ENCODE measurements at regions not wholly inside any gene's neighbourhood (a gene's known extent, or its start where the extent isn't known, plus 50 kb on each side); places are given as distances from the start of the nearest gene placed in this dataset.
"Not testable (repeated sequence)": the region's sequence is repeated elsewhere in the genome, so short reads cannot be mapped to it uniquely, and the experiment has no call there.

DNA sequence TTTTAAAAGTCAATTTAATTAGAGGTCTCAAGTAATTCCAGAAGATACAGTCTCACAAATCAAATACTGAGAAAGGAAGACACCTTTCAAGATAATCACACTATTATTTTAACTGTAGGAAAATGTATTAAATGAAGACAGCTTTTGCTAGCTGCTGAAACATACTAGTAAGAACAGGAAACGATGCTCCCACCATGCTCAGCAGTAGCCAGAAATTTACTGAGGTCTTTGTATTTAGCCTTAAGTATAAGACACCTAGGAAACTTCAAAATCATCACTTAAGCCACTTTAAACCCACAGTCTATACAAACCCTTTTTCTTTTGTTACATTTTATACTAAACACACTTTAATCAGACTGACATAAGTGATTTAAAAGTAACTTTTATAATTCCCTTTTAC, 72.7 kb upstream of the NPIPB12 start:
- H3K9ac ChIP-seq (ENCODE audit: low read length); H3K9me3 ChIP-seq (ENCODE audit: control extremely low read depth in 1 of 3, control insufficient read depth in 2 of 3, insufficient read depth in 1 of 3, low read length in 2 of 3); ATAC-seq (ENCODE audit: low read depth); H4K20me1 ChIP-seq (ENCODE audit: control insufficient read depth, insufficient read depth, low read length, poor library complexity, severe bottlenecking); H3K4me3 ChIP-seq (ENCODE audit: control extremely low read depth in 1 of 5, extremely low read depth in 1 of 5, insufficient read depth in 1 of 5, low read depth in 2 of 5, low read length in 4 of 5); H3K4me2 ChIP-seq (replicated peaks; ENCODE audit: low read depth, low read length, poor library complexity, severe bottlenecking); H3K27ac ChIP-seq (ENCODE audit: low read length in 2 of 2); intact Hi-C loops (cut with micrococcal nuclease); CTCF ChIA-PET; H3K4me1 ChIP-seq (ENCODE audit: control insufficient read depth in 2 of 2, insufficient read depth in 2 of 2, low read length in 2 of 2); H3K27me3 Mint-ChIP-seq; H3K27ac Mint-ChIP-seq; H3K4me3 Mint-ChIP-seq; H3K27me3 ChIP-seq (replicated peaks in 1 of 4; ENCODE audit: control extremely low read depth in 1 of 4, control insufficient read depth in 3 of 4, insufficient read depth in 4 of 4, low read length in 3 of 4); H3K36me3 ChIP-seq (replicated peaks in 1 of 2; ENCODE audit: control extremely low read depth in 1 of 2, control insufficient read depth in 1 of 2, extremely low read depth in 1 of 2, insufficient read depth in 2 of 2, low read length in 1 of 2); DNase-seq; H2AFZ ChIP-seq (ENCODE audit: insufficient read depth, low read depth, low read length, poor library complexity, severe bottlenecking); H3K9me3 Mint-ChIP-seq (ENCODE audit: insufficient read depth); POLR2A ChIA-PET: not testable (repeated sequence)
- peaks cover 13% of the 10 kb centered on the region for H3K4me1 Mint-ChIP-seq
- H3K79me2 ChIP-seq (ENCODE audit: control insufficient read depth, insufficient read depth, low read length): peaks cover 53% of the 10 kb centered on the region
- no CpG with 5 or more reads among the region's 1 CpG for WGBS (ENCODE audit: insufficient coverage)

DNA sequence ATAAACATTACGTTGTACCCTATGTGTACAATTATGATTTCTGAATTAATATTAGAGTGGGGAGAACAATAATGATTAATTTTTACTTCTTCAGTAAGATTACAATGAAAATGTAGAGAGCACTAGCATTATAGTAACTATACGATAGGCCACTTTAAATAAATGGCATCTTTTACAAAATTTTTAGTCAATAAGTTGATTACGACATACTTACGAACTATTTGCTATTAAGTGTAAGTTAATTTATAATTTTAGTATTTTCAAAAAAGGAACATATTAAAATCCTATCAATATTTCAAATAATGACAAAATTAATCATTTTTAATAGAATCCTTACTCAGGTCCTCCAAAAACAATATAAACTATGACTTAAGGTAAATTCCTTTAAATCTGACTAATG, 75.6 kb upstream of the NPIPB12 start:
- H3K9ac ChIP-seq (ENCODE audit: low read length); H3K4me3 Mint-ChIP-seq; H3K4me1 ChIP-seq (ENCODE audit: control insufficient read depth in 2 of 2, insufficient read depth in 2 of 2, low read length in 2 of 2); intact Hi-C loops (cut with micrococcal nuclease); CTCF ChIA-PET; H3K27ac Mint-ChIP-seq; H3K9me3 Mint-ChIP-seq (ENCODE audit: insufficient read depth); ATAC-seq (ENCODE audit: low read depth); H3K4me3 ChIP-seq (ENCODE audit: control extremely low read depth in 1 of 5, extremely low read depth in 1 of 5, insufficient read depth in 1 of 5, low read depth in 2 of 5, low read length in 4 of 5); DNase-seq; H3K4me2 ChIP-seq (replicated peaks; ENCODE audit: low read depth, low read length, poor library complexity, severe bottlenecking); H2AFZ ChIP-seq (ENCODE audit: insufficient read depth, low read depth, low read length, poor library complexity, severe bottlenecking); H3K27me3 ChIP-seq (replicated peaks in 1 of 4; ENCODE audit: control extremely low read depth in 1 of 4, control insufficient read depth in 3 of 4, insufficient read depth in 4 of 4, low read length in 3 of 4); H3K9me3 ChIP-seq (ENCODE audit: control extremely low read depth in 1 of 3, control insufficient read depth in 2 of 3, insufficient read depth in 1 of 3, low read length in 2 of 3); H3K27ac ChIP-seq (ENCODE audit: low read length in 2 of 2); POLR2A ChIA-PET; H3K36me3 ChIP-seq (replicated peaks in 1 of 2; ENCODE audit: control extremely low read depth in 1 of 2, control insufficient read depth in 1 of 2, extremely low read depth in 1 of 2, insufficient read depth in 2 of 2, low read length in 1 of 2); H3K27me3 Mint-ChIP-seq: not testable (repeated sequence)
- no CpG with 5 or more reads among the region's 4 CpGs for whole genome bisulfite sequencing (ENCODE audit: insufficient coverage)
- peaks cover 50% of the 10 kb centered on the region for H3K79me2 ChIP-seq (ENCODE audit: control insufficient read depth, insufficient read depth, low read length)
- peaks cover 14% of the 10 kb centered on the region for H4K20me1 ChIP-seq (ENCODE audit: control insufficient read depth, insufficient read depth, low read length, poor library complexity, severe bottlenecking)
- H3K4me1 Mint-ChIP-seq: peaks cover 25% of the 10 kb centered on the region

DNA sequence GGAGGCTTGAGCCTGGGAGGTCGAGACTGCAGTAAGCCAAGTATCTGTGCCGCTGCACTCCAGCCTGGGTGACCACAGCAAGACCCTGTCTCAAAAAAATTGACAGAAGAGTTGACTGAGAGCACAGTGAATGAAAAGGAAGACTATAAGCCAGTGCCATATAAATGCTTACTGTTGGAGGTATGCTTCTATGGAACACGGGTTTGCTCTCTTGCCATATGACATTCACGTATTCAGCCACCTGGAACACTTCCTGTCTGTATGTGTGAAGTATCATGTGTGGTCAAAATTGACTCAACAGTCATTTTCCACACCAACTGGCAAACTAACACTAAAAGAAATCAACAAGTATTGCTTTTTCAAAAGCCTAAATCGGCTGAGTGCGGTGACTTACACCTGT, 71.1 kb upstream of the SPN start:
- H3K4me3 Mint-ChIP-seq: peak overlapping the region; percentile 68
- CTCF ChIA-PET: not testable (repeated sequence)

DNA sequence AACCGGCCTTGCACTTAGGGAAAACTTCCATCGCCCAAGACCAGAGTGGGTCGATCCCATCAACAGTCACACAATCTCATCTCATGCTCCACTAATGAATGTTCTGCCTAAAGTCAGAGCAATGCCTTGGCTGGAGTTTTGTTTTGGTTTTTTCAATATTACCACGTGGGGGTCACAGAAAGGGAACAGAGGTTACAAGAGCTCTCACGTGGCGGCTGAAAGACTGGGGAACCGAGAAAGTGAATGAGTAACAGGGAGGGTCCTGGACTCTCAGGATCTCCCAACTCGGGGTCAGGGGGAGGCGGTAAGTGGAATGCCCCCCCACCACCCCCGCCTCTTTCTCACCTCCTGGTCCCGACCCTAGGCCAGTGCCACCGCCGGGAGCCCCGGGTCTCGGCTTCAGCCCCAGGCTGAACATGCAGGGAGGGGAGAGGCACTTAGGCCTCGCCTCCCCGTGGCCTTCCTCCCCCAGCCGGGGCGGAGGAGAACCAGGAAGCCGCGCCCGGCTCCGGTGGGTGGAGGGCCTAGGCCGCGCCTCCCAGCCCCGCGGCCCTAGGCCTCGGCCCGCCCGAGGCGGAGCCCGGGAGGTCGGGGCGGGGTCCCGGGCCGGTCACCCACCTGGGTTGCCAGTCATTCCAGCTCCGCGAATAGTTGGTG, 68.7 kb upstream of the SPN start:
- H3K27me3 Mint-ChIP-seq; H3K9me3 Mint-ChIP-seq (ENCODE audit: insufficient read depth); H3K9me3 ChIP-seq (ENCODE audit: control extremely low read depth in 1 of 3, control insufficient read depth in 2 of 3, insufficient read depth in 1 of 3, low read length in 2 of 3); H3K27me3 ChIP-seq (replicated peaks in 1 of 4; ENCODE audit: control extremely low read depth in 1 of 4, control insufficient read depth in 3 of 4, insufficient read depth in 4 of 4, low read length in 3 of 4); H4K20me1 ChIP-seq (ENCODE audit: control insufficient read depth, insufficient read depth, low read length, poor library complexity, severe bottlenecking); H2AFZ ChIP-seq (ENCODE audit: insufficient read depth, low read depth, low read length, poor library complexity, severe bottlenecking); H3K36me3 ChIP-seq (replicated peaks in 1 of 2; ENCODE audit: control extremely low read depth in 1 of 2, control insufficient read depth in 1 of 2, extremely low read depth in 1 of 2, insufficient read depth in 2 of 2, low read length in 1 of 2); CTCF ChIA-PET: not testable (repeated sequence)
- H3K4me3 ChIP-seq (ENCODE audit: control extremely low read depth in 1 of 5, extremely low read depth in 1 of 5, insufficient read depth in 1 of 5, low read depth in 2 of 5, low read length in 4 of 5): peak overlapping the region in 4 of 5 experiments; percentile 65 to 75 (median 69)
- peak overlapping the region; percentile 82 to 84 for H3K27ac ChIP-seq (ENCODE audit: low read length in 2 of 2)
- Mint-ChIP-seq H3K27ac (peak overlapping the region; percentile 93), H3K4me3 (peak overlapping the region; percentile 88), H3K4me1 (peaks cover 26% of the 10 kb centered on the region)
- intact Hi-C loops (cut with micrococcal nuclease): loop anchor here (2.0 to 10.0 kb wide), 3 partner anchors 18 to 330 kb away; partner anchors contain the start of genes KCTD13, PAGR1 and PRRT2
- H3K4me1 ChIP-seq (ENCODE audit: control insufficient read depth in 2 of 2, insufficient read depth in 2 of 2, low read length in 2 of 2): peaks cover 0 to 20% of the 10 kb centered on the region in 2 donors
- peak overlapping the region; percentile 75 for H3K4me2 ChIP-seq (replicated peaks; ENCODE audit: low read depth, low read length, poor library complexity, severe bottlenecking)
- H3K79me2 ChIP-seq (ENCODE audit: control insufficient read depth, insufficient read depth, low read length): peaks cover 34% of the 10 kb centered on the region
- peak overlapping the region; percentile 70 for H3K9ac ChIP-seq (ENCODE audit: low read length)
- ATAC-seq (ENCODE audit: low read depth): peak; percentile 60
- peak; percentile 82 for DNase-seq
- WGBS (ENCODE audit: insufficient coverage): 0% methylated on average over 1 of the region's 38 CpGs
- POLR2A ChIA-PET: interaction anchor here (0.7 kb wide), 1 partner anchor 512 kb away, joined by 8 read pairs; no protein-coding TSS in a partner anchor

More for the DNA sequence above, 71.1 kb upstream of the SPN start:
- peak overlapping the region; percentile 82 for H3K27ac Mint-ChIP-seq
- H4K20me1 ChIP-seq (ENCODE audit: control insufficient read depth, insufficient read depth, low read length, poor library complexity, severe bottlenecking); H3K9ac ChIP-seq (ENCODE audit: low read length); H2AFZ ChIP-seq (ENCODE audit: insufficient read depth, low read depth, low read length, poor library complexity, severe bottlenecking); DNase-seq; H3K9me3 Mint-ChIP-seq (ENCODE audit: insufficient read depth); ATAC-seq (ENCODE audit: low read depth); H3K36me3 ChIP-seq (replicated peaks in 1 of 2; ENCODE audit: control extremely low read depth in 1 of 2, control insufficient read depth in 1 of 2, extremely low read depth in 1 of 2, insufficient read depth in 2 of 2, low read length in 1 of 2); POLR2A ChIA-PET; H3K9me3 ChIP-seq (ENCODE audit: control extremely low read depth in 1 of 3, control insufficient read depth in 2 of 3, insufficient read depth in 1 of 3, low read length in 2 of 3); H3K27me3 Mint-ChIP-seq; H3K4me3 ChIP-seq (ENCODE audit: control extremely low read depth in 1 of 5, extremely low read depth in 1 of 5, insufficient read depth in 1 of 5, low read depth in 2 of 5, low read length in 4 of 5); H3K27me3 ChIP-seq (replicated peaks in 1 of 4; ENCODE audit: control extremely low read depth in 1 of 4, control insufficient read depth in 3 of 4, insufficient read depth in 4 of 4, low read length in 3 of 4): not testable (repeated sequence)
- H3K4me1 Mint-ChIP-seq: peaks cover 30% of the 10 kb centered on the region
- Histone ChIP-seq H3K4me2 (replicated peaks; ENCODE audit: low read depth, low read length, poor library complexity, severe bottlenecking) (peak overlapping the region; percentile 28), H3K79me2 (ENCODE audit: control insufficient read depth, insufficient read depth, low read length) (peaks cover 53% of the 10 kb centered on the region), H3K27ac (ENCODE audit: low read length in 2 of 2) (peak overlapping the region in 1 of 2 donors; percentile 59), H3K4me1 (ENCODE audit: control insufficient read depth in 2 of 2, insufficient read depth in 2 of 2, low read length in 2 of 2) (peaks cover 0 to 24% of the 10 kb centered on the region in 2 donors)
- intact Hi-C loops (cut with micrococcal nuclease): loop anchor here (10.0 kb wide), 2 partner anchors 223 to 333 kb away; partner anchors contain the start of genes KCTD13, PAGR1 and PRRT2
- WGBS (ENCODE audit: insufficient coverage): no CpG with 5 or more reads among the region's 6 CpGs

Measured in B cell (primary cell).